GM21619 (cell line): ENCODE measurements at regions not wholly inside any gene's neighbourhood (a gene's known extent, or its start where the extent isn't known, plus 50 kb on each side); places are given as distances from the start of the nearest gene placed in this dataset.
"Not testable (repeated sequence)": the region's sequence is repeated elsewhere in the genome, so short reads cannot be mapped to it uniquely, and the experiment has no call there.

Experiments used
- ATAC-seq: cut with Tn5 transposase; IDR thresholded peaks from one replicate; pipeline ENCODE4 v1.9.1; 2021; ENCODE audit not compliant: unreplicated experiment

DNA sequence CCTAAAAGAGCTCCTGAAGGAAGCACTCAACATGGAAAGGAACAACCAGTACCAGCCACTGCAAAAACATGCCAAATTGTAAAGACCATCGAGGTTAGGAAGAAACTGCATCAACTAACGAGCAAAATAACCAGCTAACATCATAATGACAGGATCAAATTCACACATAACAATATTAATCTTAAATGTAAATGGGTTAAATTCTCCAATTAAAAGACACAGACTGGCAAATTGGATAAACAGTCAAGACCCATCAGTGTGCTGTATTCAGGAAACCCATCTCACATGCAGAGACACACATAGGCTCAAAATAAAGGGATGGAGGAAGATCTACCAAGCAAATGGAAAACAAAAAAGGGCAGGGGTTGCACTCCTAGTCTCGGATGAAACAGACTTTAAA, 191.6 kb upstream of the MGAT5 start:
- not testable (repeated sequence) for ATAC-seq

DNA sequence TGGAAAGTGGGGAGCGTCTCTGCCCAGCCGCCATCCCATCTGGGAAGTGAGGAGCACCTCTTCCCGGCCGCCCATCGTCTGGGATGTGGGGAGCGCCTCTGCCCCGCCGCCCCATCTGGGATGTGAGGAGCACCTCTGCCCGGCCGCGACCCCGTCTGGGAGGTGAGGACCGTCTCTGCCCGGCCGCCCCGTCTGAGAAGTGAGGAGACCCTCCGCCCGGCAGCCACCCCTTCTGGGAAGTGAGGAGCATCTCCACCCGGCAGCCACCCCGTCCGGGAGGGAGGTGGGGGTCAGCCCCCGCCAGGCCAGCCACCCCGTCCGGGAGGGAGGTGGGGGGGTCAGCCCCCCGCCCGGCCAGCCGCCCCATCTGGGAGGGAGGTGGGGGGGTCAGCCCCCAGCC, 190.0 kb upstream of the MGAT5 start:
- ATAC-seq: not testable (repeated sequence)

DNA sequence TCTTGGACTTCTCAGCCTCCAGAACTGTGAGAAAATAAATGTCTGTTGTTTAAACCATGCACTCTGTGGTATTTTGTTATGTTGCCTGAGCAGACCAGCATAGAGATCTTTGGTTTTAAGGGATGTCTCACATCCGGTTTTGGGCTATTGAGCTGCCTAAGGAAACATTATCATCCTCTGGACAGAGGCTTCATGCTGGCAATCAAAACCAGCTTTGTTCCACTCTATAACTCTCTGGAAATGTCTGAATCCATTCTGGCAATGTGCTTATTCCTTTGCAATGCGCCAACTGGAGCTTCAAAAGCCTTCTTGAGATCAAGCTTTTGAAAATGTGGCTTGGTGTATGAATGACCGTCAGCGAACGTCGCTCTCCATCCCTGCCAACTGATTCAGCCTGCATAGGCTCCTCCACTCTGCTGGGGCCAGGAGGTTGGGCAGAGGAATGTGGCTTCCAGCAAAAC, 183.6 kb upstream of the MGAT5 start:
- ATAC-seq: no peak

DNA sequence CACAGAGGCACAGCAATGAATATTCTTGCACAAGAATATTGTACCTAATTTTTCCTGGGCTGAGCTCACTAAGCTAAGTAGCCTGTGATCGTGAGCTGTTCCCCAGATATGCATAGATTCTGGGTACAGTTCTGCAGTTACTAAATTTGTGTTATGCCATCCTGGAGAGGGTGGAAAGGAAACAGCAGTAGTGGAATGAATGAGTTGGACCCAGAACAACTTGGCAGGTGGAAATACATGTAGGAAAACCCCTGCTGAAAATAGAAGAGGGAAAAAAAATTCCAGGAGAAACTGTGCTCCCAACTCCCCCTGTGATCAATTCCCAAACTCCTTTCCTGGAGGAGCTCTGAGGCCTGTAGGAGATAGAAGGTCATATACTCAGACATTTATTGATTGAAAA, 181.5 kb upstream of the MGAT5 start:
- no peak for ATAC-seq

DNA sequence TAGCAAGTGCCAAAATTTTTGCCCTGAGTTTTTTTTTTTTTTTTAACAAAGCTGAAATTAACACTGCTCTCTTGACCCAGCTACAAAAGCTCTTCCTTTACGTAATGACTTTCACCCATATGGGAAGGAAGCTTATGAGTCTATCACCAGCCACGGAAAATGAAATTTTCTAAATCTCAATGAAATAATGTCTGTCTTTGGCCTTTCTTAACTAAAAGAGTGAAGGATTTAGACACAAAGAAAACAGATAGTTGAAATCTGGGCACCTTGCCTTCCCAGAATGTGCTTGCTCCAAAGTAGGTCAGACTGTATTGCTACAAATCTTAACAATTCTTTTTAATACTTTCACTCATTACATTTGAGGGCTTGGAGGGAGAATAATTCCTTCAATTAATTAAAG, 180.8 kb upstream of the MGAT5 start:
- ATAC-seq: no peak

DNA sequence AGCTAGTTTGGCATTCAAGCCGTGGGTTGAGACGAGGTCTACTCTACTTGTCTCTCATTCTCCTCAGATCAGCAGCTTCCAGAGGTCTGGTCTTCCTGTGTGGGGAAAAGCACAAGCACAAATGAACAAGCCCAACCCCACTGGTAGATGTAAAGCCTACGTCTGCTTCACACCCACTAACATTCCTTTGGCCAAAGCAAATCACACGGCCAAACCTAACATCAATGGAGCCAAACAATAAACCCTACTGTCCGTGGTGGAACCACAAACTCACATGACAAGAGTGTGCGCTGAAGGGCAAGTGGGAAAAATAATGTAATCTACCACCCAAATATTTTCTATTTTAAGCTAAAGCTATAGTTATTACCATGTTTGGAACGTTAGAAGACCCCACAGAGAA, 179.3 kb upstream of the MGAT5 start:
- no peak for ATAC-seq

DNA sequence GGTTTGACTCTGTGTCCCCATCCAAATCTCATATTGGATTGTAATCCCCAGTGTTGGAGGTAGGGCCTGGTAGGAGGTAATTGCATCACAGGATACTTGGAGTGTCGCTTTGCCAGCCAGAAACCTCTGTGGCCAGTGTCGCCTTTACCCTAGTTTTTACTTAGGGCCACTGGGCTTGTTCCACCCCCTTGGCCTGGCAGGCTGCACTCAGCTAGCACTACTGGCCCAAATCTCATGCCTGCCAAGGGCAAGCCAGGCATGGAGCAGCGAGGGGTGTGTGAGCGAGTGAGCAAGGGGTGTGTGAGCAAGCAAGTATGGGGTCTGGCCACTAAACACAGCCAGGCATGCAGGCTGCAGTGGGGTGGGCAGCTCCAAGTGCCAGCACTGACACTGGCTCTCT, 178.7 kb upstream of the MGAT5 start:
- no peak for ATAC-seq

DNA sequence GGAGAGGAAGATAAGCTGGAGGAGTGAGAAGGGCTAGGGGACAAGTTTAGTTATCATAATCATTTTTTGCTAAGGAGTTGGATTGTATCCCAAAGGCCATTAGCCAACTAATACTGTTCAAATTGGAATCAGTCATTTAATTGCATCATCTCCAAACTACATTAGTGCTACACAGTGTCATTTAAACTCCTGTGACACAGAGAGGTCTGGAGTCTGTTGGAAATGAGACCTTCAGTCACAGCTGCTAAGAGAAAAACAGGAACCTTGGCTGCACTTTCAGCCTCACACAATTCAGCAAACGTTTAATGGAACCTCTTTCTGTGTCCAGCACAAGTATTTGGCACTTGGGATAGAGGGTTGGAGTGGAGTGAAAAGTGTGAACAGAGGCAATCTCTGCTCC, 175.5 kb upstream of the MGAT5 start:
- no peak for ATAC-seq

DNA sequence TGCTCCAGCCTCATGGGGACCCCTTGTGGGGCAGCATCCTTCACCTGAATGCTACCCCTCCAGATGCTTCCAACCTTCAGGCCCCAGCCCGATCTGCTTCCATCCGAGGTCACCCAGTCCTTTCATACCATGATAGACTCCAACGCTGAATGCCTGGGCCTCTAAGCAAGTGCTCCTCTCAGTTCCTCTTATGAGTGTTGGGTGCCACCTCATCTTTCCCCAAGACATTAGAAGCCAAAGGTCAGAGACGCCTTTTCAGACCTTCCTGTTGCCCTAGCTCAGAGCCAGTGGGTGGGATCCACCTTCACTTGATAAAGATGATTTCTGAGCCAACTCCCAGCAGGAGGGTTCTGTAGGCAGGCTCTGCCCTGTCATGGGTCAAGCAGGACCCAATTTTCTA, 174.5 kb upstream of the MGAT5 start:
- peak; percentile 91 for ATAC-seq

DNA sequence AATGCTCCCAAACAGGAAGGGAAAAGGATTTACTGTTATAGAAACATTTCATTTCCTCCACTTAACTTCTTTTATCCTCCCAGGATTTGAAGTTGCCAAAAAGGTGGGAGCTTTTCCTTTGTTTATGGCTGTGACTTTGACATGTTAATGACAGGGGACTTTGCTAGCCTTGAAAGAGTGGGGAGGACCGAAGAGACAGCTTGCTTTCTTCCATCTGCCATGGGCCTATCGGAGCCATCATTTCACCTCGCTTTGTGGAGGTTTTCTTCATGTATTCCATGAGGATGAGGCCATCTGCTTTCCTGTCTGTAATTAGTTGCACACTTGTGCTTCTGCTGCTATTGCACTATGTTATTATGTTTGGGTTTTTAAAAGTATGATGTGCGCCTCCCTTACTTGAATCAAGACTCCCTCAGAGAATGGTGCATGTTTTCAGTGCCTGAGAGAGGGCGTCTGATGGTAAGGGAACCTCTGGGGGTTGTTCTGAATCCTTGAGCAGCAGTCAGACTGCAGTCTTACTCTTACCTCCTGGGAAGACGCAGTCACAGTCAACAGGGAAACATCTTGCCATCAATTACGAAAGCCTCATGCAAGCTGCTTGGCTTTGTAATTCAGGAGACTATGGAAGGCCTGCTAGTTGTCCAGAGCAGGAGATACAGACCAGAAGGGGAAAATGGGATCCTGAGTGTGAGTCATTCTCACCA, 173.3 kb upstream of the MGAT5 start:
- ATAC-seq: no peak

DNA sequence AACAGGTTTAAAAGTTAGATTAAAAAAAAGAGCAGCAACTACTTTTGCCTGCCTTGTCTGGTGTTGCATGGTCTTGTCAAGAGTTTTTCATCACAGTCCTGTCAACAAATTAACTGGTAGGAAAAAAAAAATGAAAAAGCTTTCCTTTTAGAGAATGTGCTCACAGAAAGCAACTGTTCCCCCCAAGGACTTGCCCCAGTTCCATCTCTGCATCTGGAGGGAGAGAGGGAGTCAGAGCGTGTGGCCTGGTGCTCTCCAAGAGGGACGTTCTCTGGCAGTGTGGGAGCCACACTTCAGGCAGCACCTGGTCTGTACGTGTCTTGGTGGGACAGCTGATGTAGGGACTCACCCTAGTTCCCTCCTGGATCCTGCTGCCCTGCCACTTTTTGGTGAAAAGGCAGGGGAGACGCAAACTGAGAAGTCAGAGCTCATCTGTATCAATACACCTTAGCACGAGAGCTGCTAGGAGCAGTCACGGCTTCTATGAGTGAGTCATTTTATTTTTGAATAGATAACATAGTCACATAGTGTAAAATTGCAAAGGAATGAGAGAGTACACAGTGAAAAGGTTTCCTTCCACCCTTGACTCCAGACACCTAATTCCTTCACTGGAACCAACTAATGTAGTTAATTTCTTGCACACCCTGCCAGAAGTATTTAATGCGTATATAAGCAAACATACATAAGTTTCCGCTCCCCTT, 172.5 kb upstream of the MGAT5 start:
- no peak for ATAC-seq

DNA sequence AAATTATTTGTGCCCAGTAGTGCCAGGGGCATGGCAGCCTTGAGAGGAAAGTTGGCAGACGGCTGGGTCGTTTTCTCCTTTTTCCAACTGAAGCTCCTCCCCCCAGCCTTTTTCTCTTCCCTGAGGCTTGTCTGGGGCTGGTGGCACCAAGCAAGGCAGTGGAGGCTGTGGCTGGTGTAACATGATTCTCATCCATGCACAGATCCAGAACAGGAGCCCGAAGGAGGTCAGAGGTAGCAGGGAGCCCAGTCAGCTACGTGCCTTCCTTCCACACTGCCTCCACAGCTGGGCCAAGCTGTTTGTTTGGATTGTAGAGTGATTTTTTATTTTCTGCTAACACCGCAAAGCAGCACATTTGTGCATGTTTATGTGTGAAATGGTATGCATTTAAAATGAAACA, 170.3 kb upstream of the MGAT5 start:
- no peak for ATAC-seq

DNA sequence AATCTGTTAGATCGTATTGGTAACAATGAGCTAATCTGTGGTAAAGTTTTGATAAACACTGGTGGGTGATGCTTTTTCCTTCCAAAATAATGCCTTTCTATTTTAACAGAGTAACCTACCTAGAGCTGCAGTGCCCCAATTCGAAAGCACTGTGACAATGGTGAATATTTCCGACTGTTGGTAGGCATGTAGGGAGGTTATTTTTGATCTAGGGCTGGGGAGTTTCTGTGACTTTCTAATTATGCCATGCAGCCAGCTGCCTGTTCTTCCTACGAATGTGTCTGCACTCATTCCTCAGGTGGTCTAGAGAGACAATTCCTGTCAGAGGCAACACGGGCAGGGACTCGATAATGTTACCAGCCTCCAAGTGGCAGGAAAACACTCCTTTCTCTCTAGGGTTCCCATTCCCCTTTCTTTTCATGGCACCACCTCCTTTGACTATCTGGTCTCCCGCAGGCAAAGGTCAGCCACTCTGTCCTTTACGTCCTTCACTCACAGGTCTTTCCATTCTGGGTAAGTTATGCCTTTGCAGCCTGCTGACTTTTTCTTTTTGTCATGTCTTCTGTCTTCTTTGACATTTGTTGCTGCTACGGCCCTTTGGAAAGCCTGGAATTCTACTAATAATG, 167.2 kb upstream of the MGAT5 start:
- no peak for ATAC-seq

DNA sequence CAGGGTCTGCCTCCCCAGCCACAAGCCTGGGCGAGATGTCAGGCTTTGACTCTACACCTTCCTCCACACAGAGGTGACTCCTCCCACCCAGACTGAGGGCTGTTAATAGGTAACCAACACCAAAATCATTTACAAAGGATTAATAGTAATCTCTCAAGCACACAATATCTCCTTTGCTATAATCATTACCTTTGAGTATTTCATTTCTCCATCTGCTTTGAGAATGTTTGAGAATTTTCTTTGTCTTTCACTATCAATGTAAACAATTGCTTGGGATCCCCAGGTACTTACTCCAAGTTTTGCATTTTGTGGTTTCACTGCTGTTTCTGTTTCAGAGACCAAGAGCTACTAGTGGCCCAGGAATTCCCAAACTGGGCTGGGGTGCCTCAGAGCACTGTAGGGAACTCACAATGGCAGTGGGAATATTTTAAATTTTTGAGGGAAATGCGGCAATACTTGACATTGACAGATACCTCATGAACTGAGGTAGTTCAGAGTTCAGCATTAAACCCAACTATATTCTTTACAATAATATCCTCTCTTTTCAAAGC, 166.4 kb upstream of the MGAT5 start:
- ATAC-seq: peak; percentile 78

DNA sequence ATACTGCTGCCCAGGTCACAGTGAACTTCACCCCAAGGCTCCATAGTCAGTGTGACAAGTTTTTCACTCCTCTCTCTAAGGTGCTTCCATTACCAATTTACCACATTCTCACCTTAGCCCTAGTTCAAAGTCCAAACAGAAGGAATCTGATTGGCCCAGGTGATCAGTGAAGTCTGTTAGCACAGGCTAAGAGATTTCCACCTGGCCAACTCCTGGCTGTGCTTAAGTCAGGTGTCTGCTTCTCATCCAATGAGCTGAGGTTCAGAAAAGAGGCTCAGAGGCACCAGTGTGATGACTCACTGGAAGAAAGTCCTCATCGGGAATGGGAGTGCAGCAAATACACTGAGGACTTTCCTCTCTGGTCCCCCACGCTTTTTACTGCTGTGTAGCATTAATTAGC, 164.4 kb upstream of the MGAT5 start:
- no peak for ATAC-seq

DNA sequence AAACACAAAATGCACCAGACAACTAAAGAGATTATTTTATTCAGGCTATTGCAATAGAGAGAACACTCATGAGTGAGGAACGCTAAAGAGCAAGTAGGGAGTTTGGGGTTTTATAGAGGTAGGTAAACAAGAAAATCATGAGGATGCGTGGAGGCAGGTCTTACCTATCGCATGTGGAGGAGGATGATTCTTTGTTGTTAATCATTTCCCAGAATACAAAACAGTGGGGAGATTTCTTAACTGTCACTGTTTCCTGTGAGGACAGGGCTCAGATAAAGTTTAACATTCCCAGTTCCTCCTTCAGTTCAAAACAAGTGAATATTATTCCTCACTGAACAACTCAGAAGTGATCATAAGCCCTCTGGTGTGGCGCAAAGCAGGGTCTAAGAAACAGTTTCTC, 156.1 kb upstream of the MGAT5 start:
- no peak for ATAC-seq

DNA sequence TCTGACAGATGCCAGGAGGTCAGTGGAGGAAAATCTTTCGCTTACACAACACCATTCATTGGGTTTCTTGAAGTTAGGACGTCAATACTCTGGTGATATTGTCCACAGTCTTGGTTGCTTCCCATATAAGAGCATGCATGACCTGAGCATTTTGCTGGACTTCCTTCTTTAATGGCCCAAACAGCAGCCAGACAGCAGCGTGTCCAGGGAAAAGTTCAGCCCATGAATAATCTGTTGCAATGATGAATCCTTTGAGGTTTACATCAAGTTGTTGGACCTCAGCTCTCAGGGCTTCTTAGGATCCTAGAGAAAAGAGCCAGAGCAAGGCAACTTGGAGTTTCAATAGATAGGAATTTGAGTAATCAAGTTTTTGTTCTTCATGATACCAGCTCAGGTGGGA, 155.6 kb upstream of the MGAT5 start:
- ATAC-seq: no peak

DNA sequence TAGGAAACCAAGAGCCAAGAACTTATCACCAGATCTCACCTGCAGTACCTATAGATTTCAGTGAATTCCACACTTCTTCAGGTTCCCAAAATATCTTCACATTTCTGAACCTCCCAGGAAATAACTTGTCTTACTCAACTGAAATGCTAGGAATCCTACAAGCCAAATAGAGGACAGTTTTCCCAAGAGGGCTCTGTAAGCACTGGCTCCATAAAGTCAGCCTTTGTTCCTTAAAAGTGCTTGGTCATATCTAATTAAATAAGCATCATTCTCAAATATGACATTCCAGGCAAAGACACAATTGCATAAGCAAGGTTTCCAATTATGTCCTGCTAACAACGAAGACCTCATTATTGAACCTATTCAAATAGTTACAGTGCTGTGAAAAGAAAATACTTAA, 154.6 kb upstream of the MGAT5 start:
- no peak for ATAC-seq

DNA sequence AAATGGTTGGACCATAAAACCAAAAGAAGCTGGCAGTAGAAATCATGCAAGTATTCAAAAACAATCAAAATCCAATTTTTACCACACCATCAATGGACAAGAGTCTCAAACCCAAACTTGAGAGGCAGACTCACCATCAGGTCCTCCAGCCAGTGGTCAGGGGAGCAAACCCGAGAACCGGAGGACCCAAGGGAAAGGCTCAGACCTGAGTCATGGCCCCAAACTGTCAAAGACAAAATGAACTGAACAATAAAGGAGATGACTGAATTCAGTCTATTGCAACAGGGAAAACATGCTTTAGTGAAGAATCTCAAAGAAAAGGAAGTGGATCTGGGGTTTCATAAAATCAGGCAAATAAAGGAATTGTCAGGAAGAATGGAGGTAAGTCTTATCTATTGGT, 150.7 kb upstream of the MGAT5 start:
- no peak for ATAC-seq

DNA sequence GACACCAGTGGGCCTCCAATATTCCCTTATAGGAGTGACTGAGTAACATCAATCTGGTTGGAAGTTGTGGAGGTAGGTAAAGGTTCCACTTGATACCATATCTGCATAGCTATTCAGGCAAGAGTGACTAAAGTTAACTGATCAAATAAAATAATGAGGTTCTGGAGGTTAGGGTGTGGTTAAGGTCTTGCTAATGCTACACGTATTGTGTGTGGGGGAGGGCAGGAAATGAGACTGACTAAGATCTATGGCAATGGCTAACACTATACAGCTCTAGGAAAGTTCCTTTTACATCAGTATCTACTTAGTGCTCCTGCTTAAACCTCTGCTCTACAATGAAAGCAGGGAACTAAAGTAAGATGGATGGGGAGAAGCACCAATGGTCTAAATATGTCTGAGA, 149.1 kb upstream of the MGAT5 start:
- no peak for ATAC-seq

DNA sequence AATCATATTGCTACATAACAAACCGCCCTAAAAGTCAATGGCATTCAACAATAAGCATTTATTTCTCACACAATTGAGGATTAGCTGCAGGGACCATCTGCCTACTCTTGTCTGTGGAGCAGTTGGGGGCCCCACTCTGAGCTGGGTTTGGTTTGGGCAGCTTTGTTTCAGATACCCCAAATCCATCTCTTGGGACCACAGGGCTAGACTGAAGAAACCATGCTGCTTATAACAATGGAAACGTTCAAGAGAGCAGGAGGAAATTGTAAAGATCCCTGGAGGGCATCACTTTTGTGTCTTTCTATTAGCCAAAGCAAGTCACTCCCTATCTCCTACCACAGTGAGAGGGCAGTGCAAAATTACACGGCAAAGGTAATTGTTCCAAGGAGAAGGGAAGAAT, 146.5 kb upstream of the MGAT5 start:
- no peak for ATAC-seq

DNA sequence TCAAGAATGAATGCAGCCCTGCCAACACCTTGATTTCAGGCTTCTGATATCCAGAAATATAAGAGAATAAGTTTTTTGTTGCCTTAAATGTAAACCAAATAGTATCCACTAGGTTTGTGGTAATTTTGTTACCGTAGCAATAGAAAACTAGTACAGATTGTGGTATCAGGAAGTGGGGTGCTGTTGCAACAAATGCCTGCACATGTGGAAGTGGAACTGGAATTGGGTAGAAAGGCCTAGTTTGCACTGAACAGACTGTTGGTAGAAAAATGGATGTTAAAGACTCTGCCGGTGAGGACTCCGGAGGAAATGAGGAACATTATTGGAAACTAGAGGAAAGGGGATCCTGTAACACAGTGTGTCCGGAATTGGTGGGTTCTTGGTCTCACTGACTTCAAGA, 145.8 kb upstream of the MGAT5 start:
- no peak for ATAC-seq
